ENCODE measurements at regions not wholly inside any gene's neighbourhood (a gene's known extent, or its start where the extent isn't known, plus 50 kb on each side); places are given as distances from the start of the nearest gene placed in this dataset.

- TF ChIP-seq CHD7 (IDR thresholded peaks at IDR 0.05; ENCODE audit: insufficient replicate concordance, low read length) = no peak
- no peak for TF ChIP-seq RBBP5 (IDR thresholded peaks at IDR 0.05; ENCODE audit: borderline replicate concordance, low read depth, low read length)
- TF ChIP-seq NRF1 (IDR thresholded peaks at IDR 0.05; ENCODE audit: low read depth, low read length) = no peak
- no peak for TF ChIP-seq CEBPB (IDR thresholded peaks at IDR 0.05; ENCODE audit: low read depth, low read length)
- TF ChIP-seq BRCA1 (IDR thresholded peaks at IDR 0.05; ENCODE audit: low read depth, low read length) = no peak
Observed at GRCh38 chr7:52616552-52616951, 418.9 kb upstream of the POM121L12 start (continued).

Data from H1 (cell line).